ENCODE measurements at regions not wholly inside any gene's neighbourhood (a gene's known extent, or its start where the extent isn't known, plus 50 kb on each side); places are given as distances from the start of the nearest gene placed in this dataset.

- no peak for TF ChIP-seq POLR2AphosphoS5 (IDR thresholded peaks at IDR 0.05; ENCODE audit: insufficient read depth in 1 of 2, low read depth in 1 of 2)
- TF ChIP-seq CTCF (IDR thresholded peaks at IDR 0.05): no peak
Observed at GRCh38 chr20:12177657-12178293, 260.1 kb downstream of the BTBD3 start.

Measured in vagina (tissue), 2 donors.